ENCODE measurements at regions not wholly inside any gene's neighbourhood (a gene's known extent, or its start where the extent isn't known, plus 50 kb on each side); places are given as distances from the start of the nearest gene placed in this dataset.

DNA sequence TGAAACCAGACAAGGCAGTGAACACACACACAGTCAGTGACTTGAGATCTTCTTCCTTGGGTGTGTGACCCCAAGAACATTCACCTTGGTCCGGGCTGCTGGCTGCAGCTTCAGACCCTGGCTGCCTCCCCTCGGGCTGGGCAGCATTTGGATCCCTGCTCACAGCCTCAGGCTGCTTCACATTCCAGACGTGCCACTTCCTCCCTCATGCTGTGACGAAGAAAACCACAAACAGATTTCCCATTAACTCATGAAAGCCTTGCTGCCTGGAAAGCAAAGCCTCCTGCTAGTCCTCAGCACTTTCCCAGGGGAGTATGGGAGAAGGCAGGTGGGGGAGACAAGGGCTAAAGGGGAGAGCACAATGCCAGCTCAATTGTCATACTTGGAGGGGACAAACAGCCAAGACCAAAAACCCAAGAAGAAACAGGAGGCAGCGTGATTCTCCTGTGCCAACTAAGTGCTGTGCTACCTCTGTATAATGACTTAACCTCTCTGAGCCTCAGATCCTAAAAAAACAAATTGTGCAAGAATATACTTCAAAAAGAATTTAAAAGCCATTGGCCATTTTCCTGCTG, 594.6 kb upstream of the BRINP1 start (continued):
- TF ChIP-seq, protein P1, sequence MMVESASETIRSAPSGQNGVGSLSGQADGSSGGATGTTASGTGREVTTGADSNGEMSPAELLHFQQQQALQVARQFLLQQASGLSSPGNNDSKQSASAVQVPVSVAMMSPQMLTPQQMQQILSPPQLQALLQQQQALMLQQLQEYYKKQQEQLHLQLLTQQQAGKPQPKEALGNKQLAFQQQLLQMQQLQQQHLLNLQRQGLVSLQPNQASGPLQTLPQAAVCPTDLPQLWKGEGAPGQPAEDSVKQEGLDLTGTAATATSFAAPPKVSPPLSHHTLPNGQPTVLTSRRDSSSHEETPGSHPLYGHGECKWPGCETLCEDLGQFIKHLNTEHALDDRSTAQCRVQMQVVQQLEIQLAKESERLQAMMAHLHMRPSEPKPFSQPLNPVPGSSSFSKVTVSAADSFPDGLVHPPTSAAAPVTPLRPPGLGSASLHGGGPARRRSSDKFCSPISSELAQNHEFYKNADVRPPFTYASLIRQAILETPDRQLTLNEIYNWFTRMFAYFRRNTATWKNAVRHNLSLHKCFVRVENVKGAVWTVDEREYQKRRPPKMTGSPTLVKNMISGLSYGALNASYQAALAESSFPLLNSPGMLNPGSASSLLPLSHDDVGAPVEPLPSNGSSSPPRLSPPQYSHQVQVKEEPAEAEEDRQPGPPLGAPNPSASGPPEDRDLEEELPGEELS (CRISPR knock-in tag; IDR thresholded peaks at IDR 0.05), result peak; percentile 78; the same call in 1 of the 2 replicates
- no peak for TF ChIP-seq ZBTB21 (CRISPR knock-in tag; IDR thresholded peaks at IDR 0.05; ENCODE audit: borderline replicate concordance)
- peak; percentile 78 for TF ChIP-seq FOXK1 (CRISPR knock-in tag; IDR thresholded peaks at IDR 0.05)
- TF ChIP-seq MYBL2 (CRISPR knock-in tag; IDR thresholded peaks at IDR 0.05), result no peak
- TF ChIP-seq SP1 (CRISPR knock-in tag; conservative IDR thresholded peaks at IDR 0.05), result peak; percentile 68
- TF ChIP-seq, protein P2, sequence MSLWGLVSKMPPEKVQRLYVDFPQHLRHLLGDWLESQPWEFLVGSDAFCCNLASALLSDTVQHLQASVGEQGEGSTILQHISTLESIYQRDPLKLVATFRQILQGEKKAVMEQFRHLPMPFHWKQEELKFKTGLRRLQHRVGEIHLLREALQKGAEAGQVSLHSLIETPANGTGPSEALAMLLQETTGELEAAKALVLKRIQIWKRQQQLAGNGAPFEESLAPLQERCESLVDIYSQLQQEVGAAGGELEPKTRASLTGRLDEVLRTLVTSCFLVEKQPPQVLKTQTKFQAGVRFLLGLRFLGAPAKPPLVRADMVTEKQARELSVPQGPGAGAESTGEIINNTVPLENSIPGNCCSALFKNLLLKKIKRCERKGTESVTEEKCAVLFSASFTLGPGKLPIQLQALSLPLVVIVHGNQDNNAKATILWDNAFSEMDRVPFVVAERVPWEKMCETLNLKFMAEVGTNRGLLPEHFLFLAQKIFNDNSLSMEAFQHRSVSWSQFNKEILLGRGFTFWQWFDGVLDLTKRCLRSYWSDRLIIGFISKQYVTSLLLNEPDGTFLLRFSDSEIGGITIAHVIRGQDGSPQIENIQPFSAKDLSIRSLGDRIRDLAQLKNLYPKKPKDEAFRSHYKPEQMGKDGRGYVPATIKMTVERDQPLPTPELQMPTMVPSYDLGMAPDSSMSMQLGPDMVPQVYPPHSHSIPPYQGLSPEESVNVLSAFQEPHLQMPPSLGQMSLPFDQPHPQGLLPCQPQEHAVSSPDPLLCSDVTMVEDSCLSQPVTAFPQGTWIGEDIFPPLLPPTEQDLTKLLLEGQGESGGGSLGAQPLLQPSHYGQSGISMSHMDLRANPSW (CRISPR knock-in tag; conservative IDR thresholded peaks at IDR 0.05; ENCODE audit: low read depth), result 0 out of 2 replicates have a peak, but pooled peaks have one; percentile 59
- 0 out of 2 replicates have a peak, but pooled peaks have one; percentile 32 for TF ChIP-seq CREB1 (CRISPR knock-in tag; IDR thresholded peaks at IDR 0.05)
- TF ChIP-seq SOX15 (CRISPR knock-in tag; IDR thresholded peaks at IDR 0.05), result no peak
- TF ChIP-seq PRRX2 (CRISPR knock-in tag; IDR thresholded peaks at IDR 0.05), result peak; percentile 76; the same call in 1 of the 2 replicates
- TF ChIP-seq, protein P3, sequence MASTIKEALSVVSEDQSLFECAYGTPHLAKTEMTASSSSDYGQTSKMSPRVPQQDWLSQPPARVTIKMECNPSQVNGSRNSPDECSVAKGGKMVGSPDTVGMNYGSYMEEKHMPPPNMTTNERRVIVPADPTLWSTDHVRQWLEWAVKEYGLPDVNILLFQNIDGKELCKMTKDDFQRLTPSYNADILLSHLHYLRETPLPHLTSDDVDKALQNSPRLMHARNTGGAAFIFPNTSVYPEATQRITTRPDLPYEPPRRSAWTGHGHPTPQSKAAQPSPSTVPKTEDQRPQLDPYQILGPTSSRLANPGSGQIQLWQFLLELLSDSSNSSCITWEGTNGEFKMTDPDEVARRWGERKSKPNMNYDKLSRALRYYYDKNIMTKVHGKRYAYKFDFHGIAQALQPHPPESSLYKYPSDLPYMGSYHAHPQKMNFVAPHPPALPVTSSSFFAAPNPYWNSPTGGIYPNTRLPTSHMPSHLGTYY (CRISPR knock-in tag; IDR thresholded peaks at IDR 0.05), result peak; percentile 80; the same call in 1 of the 2 replicates
- no peak for TF ChIP-seq KAT7 (CRISPR knock-in tag; IDR thresholded peaks at IDR 0.05; ENCODE audit: borderline replicate concordance)
- TF ChIP-seq NR3C1 (CRISPR knock-in tag; conservative IDR thresholded peaks at IDR 0.05; ENCODE audit: low read depth), result no peak
- 0 out of 2 replicates have a peak, but pooled peaks have one; percentile 63 for TF ChIP-seq ZNF232 (CRISPR knock-in tag; IDR thresholded peaks at IDR 0.05)
- no peak for TF ChIP-seq RORB (CRISPR knock-in tag; IDR thresholded peaks at IDR 0.05)
- TF ChIP-seq GTF2I (CRISPR knock-in tag; conservative IDR thresholded peaks at IDR 0.05), result peak; percentile 97
- TF ChIP-seq, protein P4, sequence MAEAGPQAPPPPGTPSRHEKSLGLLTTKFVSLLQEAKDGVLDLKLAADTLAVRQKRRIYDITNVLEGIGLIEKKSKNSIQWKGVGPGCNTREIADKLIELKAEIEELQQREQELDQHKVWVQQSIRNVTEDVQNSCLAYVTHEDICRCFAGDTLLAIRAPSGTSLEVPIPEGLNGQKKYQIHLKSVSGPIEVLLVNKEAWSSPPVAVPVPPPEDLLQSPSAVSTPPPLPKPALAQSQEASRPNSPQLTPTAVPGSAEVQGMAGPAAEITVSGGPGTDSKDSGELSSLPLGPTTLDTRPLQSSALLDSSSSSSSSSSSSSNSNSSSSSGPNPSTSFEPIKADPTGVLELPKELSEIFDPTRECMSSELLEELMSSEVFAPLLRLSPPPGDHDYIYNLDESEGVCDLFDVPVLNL (CRISPR knock-in tag; IDR thresholded peaks at IDR 0.05; ENCODE audit: borderline replicate concordance, low read depth), result no peak
- TF ChIP-seq FOXP1 (CRISPR knock-in tag; IDR thresholded peaks at IDR 0.05; ENCODE audit: borderline replicate concordance), result 0 out of 2 replicates have a peak, but pooled peaks have one; percentile 46
- peak; percentile 99 for TF ChIP-seq TEAD1 (CRISPR knock-in tag; IDR thresholded peaks at IDR 0.05)
- peak; percentile 77; the same call in 1 of the 2 replicates for TF ChIP-seq TEAD4 (CRISPR knock-in tag; IDR thresholded peaks at IDR 0.05)
- TF ChIP-seq SMAD4 (CRISPR knock-in tag; IDR thresholded peaks at IDR 0.05), result no peak
- TF ChIP-seq ZNF396 (CRISPR knock-in tag; IDR thresholded peaks at IDR 0.05; ENCODE audit: borderline replicate concordance), result peak; percentile 78; the same call in 1 of the 2 replicates
- TF ChIP-seq GRHL2 (CRISPR knock-in tag; IDR thresholded peaks at IDR 0.05; ENCODE audit: insufficient replicate concordance, severe bottlenecking), result no peak
